SU-DHL-6 (cell line): ENCODE measurements at regions not wholly inside any gene's neighbourhood (a gene's known extent, or its start where the extent isn't known, plus 50 kb on each side); places are given as distances from the start of the nearest gene placed in this dataset.

Experiments used
- H2AFZ ChIP-seq: fragments of 200-600 bp; sonication (generic); 2 replicates; pipeline ENCODE4 v1.6.1; 2014; ENCODE audit warnings: low read depth, mild to moderate bottlenecking, moderate library complexity, mixed read lengths, antibody characterized with exemption, low read length; ENCODE audit not compliant: severe bottlenecking
- H3F3A ChIP-seq: fragments of 200-600 bp; shearing (Covaris generic); 2 replicates; pipeline ENCODE4 v1.6.0; 2016; ENCODE audit warnings: antibody characterized with exemption, mild to moderate bottlenecking; ENCODE audit not compliant: insufficient read depth
- H3K27ac ChIP-seq: fragments of 200-600 bp; sonication (generic); 2 replicates; pipeline ENCODE4 v1.5.1; 2016; ENCODE audit warnings: low read depth, mild to moderate bottlenecking, low read length, moderate library complexity, mixed read lengths
- H3K27me3 ChIP-seq: fragments of 200-600 bp; sonication (generic), shearing (Covaris generic); 2 replicates; pipeline ENCODE4 v1.6.0; 2014; ENCODE audit warnings: mild to moderate bottlenecking, low read length
- H3K36me3 ChIP-seq: fragments of 200-600 bp; sonication (generic); 2 replicates; pipeline ENCODE4 v1.6.1; 2014; ENCODE audit warnings: mild to moderate bottlenecking, low read length, mixed read lengths
- H3K4me2 ChIP-seq: fragments of 300-600, 200-600 bp; shearing (Covaris generic), sonication (generic); 2 replicates; pipeline ENCODE4 v1.6.0; 2014; ENCODE audit warnings: low read length, low read depth, mild to moderate bottlenecking; ENCODE audit not compliant: poor library complexity, severe bottlenecking
- H3K4me3 ChIP-seq: fragments of 200-600 bp; sonication (generic); 2 replicates; pipeline ENCODE4 v1.5.1; 2014; ENCODE audit warnings: antibody characterized with exemption, low read length, mild to moderate bottlenecking, mixed read lengths; ENCODE audit not compliant: insufficient read depth, poor library complexity, severe bottlenecking
- H3K79me2 ChIP-seq: fragments of 200-600 bp; sonication (generic); 2 replicates; pipeline ENCODE4 v1.6.1; 2014; ENCODE audit warnings: mild to moderate bottlenecking, low read length, moderate library complexity; ENCODE audit not compliant: insufficient read depth
- H3K9ac ChIP-seq: fragments of 200-600 bp; sonication (generic); 2 replicates; pipeline ENCODE4 v1.7.0; 2014; ENCODE audit warnings: mild to moderate bottlenecking, low read length
- H3K9me2 ChIP-seq: fragments of 200-600 bp; sonication (generic); replicated peaks from 2 replicates; pipeline ENCODE4 v1.6.1; 2014; ENCODE audit warnings: low read length; ENCODE audit not compliant: insufficient read depth
- H3K9me3 ChIP-seq: fragments of 200-600 bp; sonication (generic); 2 replicates; pipeline ENCODE4 v1.6.1; 2014; ENCODE audit warnings: low read length, mixed read lengths; ENCODE audit not compliant: insufficient read depth
- H4K20me1 ChIP-seq: fragments of 200-600 bp; sonication (generic); 2 replicates; pipeline ENCODE4 v1.6.1; 2014; ENCODE audit warnings: low read depth, mild to moderate bottlenecking, antibody characterized with exemption, low read length, moderate library complexity, mixed read lengths
- EZH2phosphoT487 ChIP-seq: fragments of 200-600 bp; sonication (generic), shearing (Covaris generic); conservative IDR thresholded peaks from 2 replicates; pipeline ENCODE4 v1.6.1; 2018; ENCODE audit warnings: mild to moderate bottlenecking, antibody characterized with exemption, low read length, moderate library complexity, mixed read lengths
- TF ChIP-seq, protein P1 (sequence below): fragments of 200-600 bp; sonication (generic); IDR thresholded peaks from one replicate; pipeline ENCODE4 v1.5.1; 2017; ENCODE audit warnings: antibody characterized with exemption, mild to moderate bottlenecking, low read length, moderate library complexity; ENCODE audit not compliant: insufficient read depth, poor library complexity, severe bottlenecking

DNA sequence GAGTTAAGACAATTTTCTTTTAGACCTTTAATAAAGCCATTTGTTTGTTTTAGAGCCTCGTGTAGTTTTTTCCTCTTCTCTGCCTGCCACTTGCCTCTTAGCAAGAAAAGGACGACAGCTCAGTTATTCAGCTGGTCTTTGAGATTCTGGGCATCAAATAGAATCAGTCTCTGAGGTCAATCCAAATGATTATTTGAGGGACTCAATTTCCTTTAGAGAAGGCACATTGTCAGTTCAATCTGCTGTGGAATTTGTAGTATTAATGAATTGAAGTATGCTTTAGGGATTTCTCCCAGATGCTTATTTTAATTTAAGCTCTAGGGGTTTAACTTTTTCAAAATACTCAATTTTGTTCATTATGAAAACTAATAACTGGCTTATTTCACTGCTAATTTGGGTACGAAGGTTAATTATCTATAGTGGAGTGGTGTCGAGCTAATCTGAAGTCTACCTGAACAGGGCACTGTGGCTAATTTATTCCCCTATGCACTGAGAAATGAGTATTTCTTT is 841.2 kb upstream of the AUTS2 start:
- Histone ChIP-seq H3K9me2 (no peaks in the 10 kb centered on the region), H3F3A (no peaks in the 10 kb centered on the region), H3K9me3 (no peaks in the 10 kb centered on the region), H3K27me3 (no peaks in the 10 kb centered on the region), H3K9ac (no peak overlapping the region), H2AFZ (no peak overlapping the region), H3K4me2 (no peak overlapping the region), H3K27ac (no peak overlapping the region), H3K4me3 (no peak overlapping the region), H3K36me3 (no peaks in the 10 kb centered on the region), H4K20me1 (no peaks in the 10 kb centered on the region), H3K79me2 (no peaks in the 10 kb centered on the region)
- TF ChIP-seq EZH2phosphoT487 = no peak
- TF ChIP-seq, protein P1, sequence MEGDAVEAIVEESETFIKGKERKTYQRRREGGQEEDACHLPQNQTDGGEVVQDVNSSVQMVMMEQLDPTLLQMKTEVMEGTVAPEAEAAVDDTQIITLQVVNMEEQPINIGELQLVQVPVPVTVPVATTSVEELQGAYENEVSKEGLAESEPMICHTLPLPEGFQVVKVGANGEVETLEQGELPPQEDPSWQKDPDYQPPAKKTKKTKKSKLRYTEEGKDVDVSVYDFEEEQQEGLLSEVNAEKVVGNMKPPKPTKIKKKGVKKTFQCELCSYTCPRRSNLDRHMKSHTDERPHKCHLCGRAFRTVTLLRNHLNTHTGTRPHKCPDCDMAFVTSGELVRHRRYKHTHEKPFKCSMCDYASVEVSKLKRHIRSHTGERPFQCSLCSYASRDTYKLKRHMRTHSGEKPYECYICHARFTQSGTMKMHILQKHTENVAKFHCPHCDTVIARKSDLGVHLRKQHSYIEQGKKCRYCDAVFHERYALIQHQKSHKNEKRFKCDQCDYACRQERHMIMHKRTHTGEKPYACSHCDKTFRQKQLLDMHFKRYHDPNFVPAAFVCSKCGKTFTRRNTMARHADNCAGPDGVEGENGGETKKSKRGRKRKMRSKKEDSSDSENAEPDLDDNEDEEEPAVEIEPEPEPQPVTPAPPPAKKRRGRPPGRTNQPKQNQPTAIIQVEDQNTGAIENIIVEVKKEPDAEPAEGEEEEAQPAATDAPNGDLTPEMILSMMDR = no peak

DNA sequence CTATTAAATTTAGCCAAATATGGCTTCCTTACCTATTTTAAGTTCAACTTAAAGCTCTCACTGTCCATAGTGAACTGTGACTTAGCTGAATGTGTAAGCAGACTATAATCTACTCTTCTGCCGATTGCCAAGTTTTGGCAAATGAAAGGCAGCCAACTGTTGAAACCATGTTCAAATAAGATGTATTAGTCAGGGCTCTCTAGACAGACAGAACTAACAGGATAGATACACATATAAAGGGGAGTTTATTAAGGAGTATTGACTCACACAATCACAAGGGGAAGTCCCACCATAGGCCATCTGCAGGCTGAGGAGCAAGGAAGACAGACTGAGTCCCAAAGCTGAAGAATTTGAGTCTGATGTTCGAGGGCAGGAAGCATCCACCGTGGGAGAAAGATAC is 837.7 kb upstream of the AUTS2 start:
- no peak overlapping the region for H3K4me2 ChIP-seq
- H3K27me3 ChIP-seq = no peaks in the 10 kb centered on the region
- peaks cover 5% of the 10 kb centered on the region; the same call in 1 of the 2 replicates for H3K9me3 ChIP-seq
- H3K27ac ChIP-seq = no peak overlapping the region
- no peak overlapping the region for H2AFZ ChIP-seq
- TF ChIP-seq, protein P1 = no peak
- TF ChIP-seq EZH2phosphoT487 = no peak
- H3K9ac ChIP-seq = no peak overlapping the region
- H3K79me2 ChIP-seq = no peaks in the 10 kb centered on the region
- H3K4me3 ChIP-seq = no peak overlapping the region
- no peaks in the 10 kb centered on the region for H3K36me3 ChIP-seq
- H3F3A ChIP-seq = no peaks in the 10 kb centered on the region
- H3K9me2 ChIP-seq = no peaks in the 10 kb centered on the region
- H4K20me1 ChIP-seq = no peaks in the 10 kb centered on the region

DNA sequence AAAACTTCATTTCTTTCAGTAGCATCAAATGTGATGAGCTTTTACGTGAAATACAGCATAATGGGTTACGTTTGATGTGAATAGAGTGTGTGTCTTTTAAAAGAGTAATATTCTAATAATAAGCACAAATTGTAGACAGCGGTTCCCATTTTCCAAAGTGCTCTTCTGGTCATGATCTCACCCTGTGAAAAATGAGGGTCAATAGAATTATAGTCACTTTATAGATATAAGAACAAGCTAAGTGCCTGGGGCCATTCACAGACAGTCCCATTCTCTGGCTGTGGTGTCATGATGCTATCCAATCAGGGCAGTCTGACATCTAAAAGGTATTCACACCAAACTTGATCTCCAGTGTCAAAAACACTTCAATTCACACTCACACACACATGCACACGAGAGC is 830.8 kb upstream of the AUTS2 start:
- H3K79me2 ChIP-seq = no peaks in the 10 kb centered on the region
- H3K9ac ChIP-seq = no peak overlapping the region
- TF ChIP-seq, protein P1 = no peak
- no peak for TF ChIP-seq EZH2phosphoT487
- H3K9me3 ChIP-seq = peaks cover 5% of the 10 kb centered on the region; the same call in 1 of the 2 replicates
- no peak overlapping the region for H3K27ac ChIP-seq
- no peaks in the 10 kb centered on the region for H3K9me2 ChIP-seq
- no peaks in the 10 kb centered on the region for H3F3A ChIP-seq
- H3K36me3 ChIP-seq = no peaks in the 10 kb centered on the region
- no peaks in the 10 kb centered on the region for H4K20me1 ChIP-seq
- no peaks in the 10 kb centered on the region for H3K27me3 ChIP-seq
- no peak overlapping the region for H3K4me2 ChIP-seq
- no peak overlapping the region for H3K4me3 ChIP-seq
- H2AFZ ChIP-seq = no peak overlapping the region

DNA sequence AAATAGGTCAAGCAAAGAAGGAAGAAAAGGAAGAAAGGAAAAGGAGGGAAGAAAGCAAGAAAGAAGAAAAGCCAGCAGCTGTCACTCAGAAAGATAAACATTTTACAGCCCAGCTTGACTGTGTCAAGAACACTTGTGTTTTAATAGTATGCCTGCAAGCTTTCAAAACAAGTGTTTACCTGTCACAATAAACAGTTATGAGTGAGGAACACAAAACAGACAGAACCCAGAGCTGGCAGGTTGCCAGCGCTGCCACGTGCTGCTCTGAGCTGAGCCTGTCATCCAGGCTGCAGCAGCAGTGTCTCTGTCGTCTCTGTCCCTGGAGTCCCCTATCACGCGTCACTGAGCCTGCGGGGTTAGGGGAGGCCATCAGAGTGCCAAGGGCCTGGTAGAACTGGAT is 827.6 kb upstream of the AUTS2 start:
- no peak overlapping the region for H3K9ac ChIP-seq

More for the DNA sequence above, 827.6 kb upstream of the AUTS2 start:
- Histone ChIP-seq H3K36me3 (no peaks in the 10 kb centered on the region), H3K27ac (no peak overlapping the region), H3K9me2 (no peaks in the 10 kb centered on the region), H3F3A (no peaks in the 10 kb centered on the region), H3K27me3 (no peaks in the 10 kb centered on the region), H3K79me2 (no peaks in the 10 kb centered on the region), H3K4me3 (no peak overlapping the region), H2AFZ (no peak overlapping the region), H3K4me2 (no peak overlapping the region), H3K9me3 (no peaks in the 10 kb centered on the region), H4K20me1 (no peaks in the 10 kb centered on the region)
- TF ChIP-seq, protein P1 = no peak
- no peak for TF ChIP-seq EZH2phosphoT487
